SJSA1 (cell line): ENCODE measurements at regions not wholly inside any gene's neighbourhood (a gene's known extent, or its start where the extent isn't known, plus 50 kb on each side); places are given as distances from the start of the nearest gene placed in this dataset.

Source experiments
- DNase-seq, 2 experiments: peaks; one replicate each; pipeline ENCODE4 v3.0.0-alpha.2; 2015 to 2020; ENCODE audit warnings: low spot score in 2 of 2, low read depth in 1 of 2
- H3K27ac ChIP-seq: fragments of 250-450 bp; sonication (Bioruptor Pico); 2 replicates; pipeline ENCODE4 v1.5.1; 2020; ENCODE audit warnings: mild to moderate bottlenecking, moderate library complexity
- H3K27me3 ChIP-seq: fragments of 250-450 bp; sonication (Bioruptor Pico); replicated peaks from 2 replicates; pipeline ENCODE4 v1.5.1; 2020; ENCODE audit warnings: mild to moderate bottlenecking, moderate library complexity
- H3K36me3 ChIP-seq: fragments of 250-450 bp; sonication (Bioruptor Pico); 2 replicates; pipeline ENCODE4 v1.5.1; 2020; ENCODE audit warnings: mild to moderate bottlenecking
- H3K4me1 ChIP-seq: fragments of 250-450 bp; sonication (Bioruptor Pico); replicated peaks from 2 replicates; pipeline ENCODE4 v1.6.1; 2021; ENCODE audit warnings: mild to moderate bottlenecking
- H3K4me3 ChIP-seq: fragments of 250-450 bp; sonication (Bioruptor Pico); 2 replicates; pipeline ENCODE4 v1.5.1; 2020; ENCODE audit warnings: mild to moderate bottlenecking
- H3K9me3 ChIP-seq: fragments of 250-450 bp; sonication (Bioruptor Pico); replicated peaks from 2 replicates; pipeline ENCODE4 v1.5.1; 2020; ENCODE audit warnings: mild to moderate bottlenecking

DNA sequence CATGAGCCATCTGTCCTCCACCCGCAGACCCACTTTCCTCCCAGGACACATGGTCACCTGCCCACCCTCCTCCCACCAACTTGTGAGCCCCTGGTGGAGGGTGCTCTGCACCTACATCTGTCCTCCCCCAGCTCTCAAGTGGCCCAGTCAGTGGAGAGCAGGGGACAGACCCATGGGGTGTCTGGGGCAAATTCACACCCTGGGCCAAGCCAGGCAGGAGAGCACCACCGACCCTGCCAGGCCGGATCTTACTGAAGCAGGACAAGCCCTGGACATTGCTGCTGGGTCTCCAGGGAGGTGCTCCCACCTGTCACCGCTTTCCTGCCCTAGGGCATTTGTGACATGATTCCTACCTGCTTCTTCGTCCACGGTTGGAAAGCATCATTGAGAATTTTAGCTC is 221.6 kb downstream of the TUBA3C start:
- Histone ChIP-seq H3K36me3 (no peaks in the 10 kb centered on the region), H3K4me1 (no peaks in the 10 kb centered on the region), H3K27ac (no peak overlapping the region), H3K4me3 (no peak overlapping the region), H3K9me3 (no peaks in the 10 kb centered on the region; the same call in 1 of the 2 replicates), H3K27me3 (no peaks in the 10 kb centered on the region)
- no peak for DNase-seq

DNA sequence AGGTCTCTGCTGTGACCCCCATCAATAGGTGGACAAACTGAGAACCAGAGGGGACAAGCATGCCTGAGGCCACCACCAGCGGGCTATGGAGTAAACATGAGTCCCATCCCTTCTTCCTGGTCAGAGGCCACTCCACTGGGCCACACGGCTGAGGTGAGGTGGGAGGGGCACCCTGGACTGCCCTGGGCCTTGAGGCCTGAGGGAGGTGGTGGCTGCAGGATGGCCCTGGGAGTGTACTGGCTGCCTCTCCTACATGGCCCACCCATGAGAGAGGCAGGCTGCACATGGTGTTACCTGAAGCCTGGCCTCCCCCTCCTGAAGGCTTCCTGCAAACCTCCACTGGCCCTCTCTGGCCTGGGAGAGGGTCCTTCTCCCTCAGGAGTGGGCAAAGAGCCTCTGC is 222.4 kb downstream of the TUBA3C start:
- H3K27me3 ChIP-seq, result no peaks in the 10 kb centered on the region
- DNase-seq, result no peak
- H3K36me3 ChIP-seq, result no peaks in the 10 kb centered on the region
- no peaks in the 10 kb centered on the region; the same call in 1 of the 2 replicates for H3K9me3 ChIP-seq
- no peaks in the 10 kb centered on the region for H3K4me1 ChIP-seq
- H3K27ac ChIP-seq, result no peak overlapping the region
- H3K4me3 ChIP-seq, result no peak overlapping the region

DNA sequence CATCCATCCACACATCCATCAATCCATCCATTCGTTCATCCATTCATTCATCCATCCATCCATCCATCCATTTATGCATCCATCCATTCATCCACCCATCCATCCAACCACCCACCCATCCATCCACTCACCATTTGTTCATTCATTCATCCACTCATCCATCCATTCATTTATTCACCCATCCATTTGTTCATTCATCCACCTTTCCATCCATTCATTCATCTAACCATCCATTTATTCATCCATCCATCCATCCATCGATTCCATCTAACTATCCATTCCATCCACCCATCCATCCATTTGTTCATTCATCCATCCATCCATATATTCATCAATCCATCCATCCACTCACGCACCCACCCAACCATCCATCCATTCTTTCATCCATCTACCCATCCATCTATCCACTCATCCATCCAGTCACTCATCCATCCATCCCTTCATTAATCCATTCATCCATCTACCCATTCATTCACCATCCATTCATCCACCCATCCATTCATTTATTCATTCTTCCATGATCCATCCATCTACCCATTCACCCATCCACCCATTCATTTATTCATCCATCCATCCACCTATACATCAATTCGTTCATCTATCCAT is 225.0 kb downstream of the TUBA3C start:
- Histone ChIP-seq H3K36me3 (no peaks in the 10 kb centered on the region), H3K4me3 (no peak overlapping the region), H3K27me3 (no peaks in the 10 kb centered on the region), H3K27ac (no peak overlapping the region), H3K4me1 (no peaks in the 10 kb centered on the region), H3K9me3 (no peaks in the 10 kb centered on the region; the same call in 1 of the 2 replicates)
- DNase-seq, result no peak

DNA sequence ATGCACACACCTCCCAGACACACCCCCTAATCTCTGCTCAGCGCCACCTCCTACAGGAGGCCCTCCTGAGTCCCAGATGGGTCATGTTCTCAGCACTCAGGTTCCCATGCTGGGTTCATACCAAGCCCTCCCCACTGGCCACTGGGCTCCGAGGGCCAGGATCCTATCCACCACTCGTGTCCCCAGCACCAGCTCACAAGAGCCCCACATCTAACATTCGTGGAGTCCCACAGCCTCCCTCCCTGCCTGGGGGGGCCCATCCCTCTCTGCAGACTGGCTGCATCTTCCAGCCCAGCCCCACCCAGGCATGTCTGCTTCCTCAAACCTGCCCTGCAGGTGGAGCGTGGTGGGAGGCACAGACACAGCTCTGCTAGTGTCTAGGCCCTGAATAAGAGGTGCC is 227.4 kb downstream of the TUBA3C start:
- Histone ChIP-seq H3K9me3 (no peaks in the 10 kb centered on the region; the same call in 1 of the 2 replicates), H3K27me3 (no peaks in the 10 kb centered on the region), H3K4me1 (no peaks in the 10 kb centered on the region), H3K36me3 (no peaks in the 10 kb centered on the region), H3K4me3 (no peak overlapping the region), H3K27ac (no peak overlapping the region)
- DNase-seq, result no peak

DNA sequence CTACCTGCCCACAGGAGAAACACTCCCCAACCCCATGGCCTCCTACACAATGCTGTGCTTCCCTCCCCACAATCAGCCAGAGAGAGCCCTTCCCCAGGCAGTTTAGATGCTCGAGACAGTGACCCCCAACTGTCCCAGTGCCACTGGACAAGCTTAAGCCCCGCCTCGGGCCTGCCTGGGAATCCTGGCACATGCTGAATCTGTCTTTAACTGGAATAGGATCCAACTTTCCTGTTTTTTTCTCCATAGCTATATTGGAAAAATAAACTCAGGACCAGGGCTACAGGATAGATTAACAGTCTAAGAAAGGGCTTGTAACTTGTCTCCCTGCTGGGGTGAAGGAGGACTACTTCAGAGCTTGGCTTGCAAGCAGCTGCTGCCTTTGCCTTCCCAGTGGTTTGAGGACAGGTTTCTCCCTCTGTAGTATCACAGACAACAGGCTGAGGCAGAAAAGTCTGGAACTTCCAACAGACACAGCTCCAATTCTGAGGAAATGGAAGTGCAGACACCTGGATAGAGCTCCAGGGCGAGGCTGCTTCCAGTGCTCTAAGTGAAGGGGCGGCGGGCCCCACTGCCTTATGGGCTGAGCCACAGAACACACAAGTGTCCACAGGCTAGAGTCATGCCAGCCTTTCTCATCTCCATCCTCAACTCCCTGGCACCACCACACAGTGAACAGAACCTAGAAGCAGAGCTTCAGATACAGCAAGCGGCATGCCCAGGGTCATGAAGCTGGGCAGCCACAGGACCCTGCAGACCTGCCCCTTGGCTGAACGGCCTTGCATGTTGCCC is 228.3 kb downstream of the TUBA3C start:
- Histone ChIP-seq H3K4me1 (no peaks in the 10 kb centered on the region), H3K9me3 (no peaks in the 10 kb centered on the region; the same call in 1 of the 2 replicates), H3K36me3 (no peaks in the 10 kb centered on the region), H3K27me3 (no peaks in the 10 kb centered on the region), H3K4me3 (no peak overlapping the region), H3K27ac (no peak overlapping the region)
- DNase-seq, result no peak

DNA sequence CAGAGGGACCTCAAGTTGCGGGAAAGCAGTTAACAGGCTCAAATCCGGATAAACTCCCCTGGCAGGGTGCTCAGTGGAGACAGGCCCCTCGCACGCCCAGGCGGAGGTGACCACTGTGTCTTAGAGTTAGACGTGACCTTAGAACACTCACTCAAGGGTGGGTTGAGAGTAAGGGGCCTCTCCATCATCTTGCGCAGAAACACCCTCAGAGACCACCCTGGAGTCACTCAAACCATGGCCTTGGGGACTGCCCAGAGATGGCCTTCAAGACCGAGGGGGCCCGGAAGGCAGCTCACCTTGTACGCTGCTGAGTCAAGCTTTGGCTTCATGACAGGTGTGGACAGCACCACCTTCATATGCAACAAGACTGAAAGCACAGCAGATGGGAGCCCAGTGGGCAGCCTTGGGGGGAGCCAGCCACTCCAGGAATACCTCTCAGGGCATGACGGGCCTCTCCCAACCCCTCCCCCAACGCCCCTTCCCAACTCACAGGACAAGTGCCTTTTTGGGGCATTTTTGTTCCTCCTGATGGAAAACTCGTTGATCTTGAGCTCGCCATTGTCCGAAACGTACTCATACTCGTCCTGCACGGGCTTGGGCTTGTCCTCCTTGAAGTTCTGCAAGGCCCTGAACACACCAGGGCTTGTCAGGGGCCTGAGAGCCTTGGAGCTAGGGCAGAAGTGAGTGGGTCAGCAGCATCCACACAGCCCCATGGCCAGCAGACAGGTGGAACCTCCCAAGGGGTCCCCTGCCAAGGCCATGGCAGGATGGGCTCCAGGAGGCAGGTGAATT is 229.2 kb downstream of the TUBA3C start:
- Histone ChIP-seq H3K36me3 (no peaks in the 10 kb centered on the region), H3K27me3 (no peaks in the 10 kb centered on the region), H3K27ac (no peak overlapping the region), H3K4me3 (no peak overlapping the region), H3K4me1 (no peaks in the 10 kb centered on the region), H3K9me3 (no peaks in the 10 kb centered on the region)
- DNase-seq, result no peak

DNA sequence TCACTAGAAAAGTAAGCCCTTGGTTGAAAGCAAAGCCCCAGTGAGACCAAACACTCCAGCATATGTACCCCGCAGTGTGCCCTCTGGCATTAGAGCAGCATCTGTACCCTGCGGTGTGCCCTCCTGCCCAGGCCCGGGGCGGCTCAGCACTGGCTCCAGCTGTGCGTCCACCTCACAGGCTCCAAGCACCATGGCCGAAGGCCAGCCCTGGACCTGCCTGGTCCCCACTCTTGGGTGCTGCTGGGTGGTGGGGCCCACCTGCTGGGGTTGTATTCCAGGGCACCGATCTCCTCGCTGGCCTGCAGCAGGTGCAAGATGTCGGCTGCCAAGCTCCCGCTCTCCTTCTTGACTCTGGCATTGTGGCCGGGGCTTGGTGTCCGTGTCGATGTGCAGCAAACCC is 230.2 kb downstream of the TUBA3C start:
- no peaks in the 10 kb centered on the region for H3K27me3 ChIP-seq
- no peaks in the 10 kb centered on the region for H3K9me3 ChIP-seq
- no peaks in the 10 kb centered on the region for H3K4me1 ChIP-seq
- DNase-seq, result no peak
- H3K27ac ChIP-seq, result no peak overlapping the region
- H3K36me3 ChIP-seq, result no peaks in the 10 kb centered on the region
- H3K4me3 ChIP-seq, result no peak overlapping the region

DNA sequence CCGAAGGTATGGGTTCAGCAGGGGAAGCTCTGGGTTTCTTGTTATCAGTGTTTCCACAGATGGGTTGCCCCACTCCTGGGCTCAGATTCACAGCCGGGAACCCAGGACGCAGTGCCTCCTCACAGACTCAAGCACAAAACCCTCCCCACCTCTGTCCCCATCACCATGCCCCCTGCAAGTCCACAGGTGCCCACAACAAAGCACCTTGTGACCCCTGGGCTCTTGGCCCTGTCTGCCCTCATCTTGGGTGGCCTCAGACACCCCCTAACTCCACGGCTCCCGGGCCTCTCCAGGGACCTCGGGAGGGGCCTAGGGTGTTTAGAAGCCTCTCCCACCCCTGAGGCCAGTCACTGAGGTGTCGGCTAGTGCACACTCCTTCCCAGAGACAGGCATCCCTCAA is 231.7 kb downstream of the TUBA3C start:
- H3K9me3 ChIP-seq, result no peaks in the 10 kb centered on the region

DNA sequence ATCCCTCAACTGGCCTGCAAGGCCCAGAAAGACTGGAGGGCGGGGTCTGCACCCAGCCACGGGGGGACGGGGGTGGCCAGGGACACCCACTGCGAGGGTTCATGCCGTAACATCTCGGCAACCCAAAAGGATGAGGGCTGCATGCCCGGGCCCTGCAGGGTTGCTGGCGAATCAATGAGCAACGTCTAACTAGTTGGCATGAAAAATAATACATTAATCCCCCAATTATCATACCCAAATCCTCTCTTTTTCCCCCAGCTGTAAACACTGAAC is 232.2 kb downstream of the TUBA3C start:
- H3K27me3 ChIP-seq, result no peaks in the 10 kb centered on the region
- H3K9me3 ChIP-seq, result no peaks in the 10 kb centered on the region
- H3K4me1 ChIP-seq, result no peaks in the 10 kb centered on the region
- no peak for DNase-seq
- H3K36me3 ChIP-seq, result no peaks in the 10 kb centered on the region
- H3K27ac ChIP-seq, result no peak overlapping the region
- H3K4me3 ChIP-seq, result no peak overlapping the region

More for the DNA sequence above, 231.7 kb downstream of the TUBA3C start:
- no peaks in the 10 kb centered on the region for H3K4me1 ChIP-seq
- no peak overlapping the region for H3K27ac ChIP-seq
- no peaks in the 10 kb centered on the region for H3K36me3 ChIP-seq
- no peaks in the 10 kb centered on the region for H3K27me3 ChIP-seq
- no peak for DNase-seq
- H3K4me3 ChIP-seq, result no peak overlapping the region

DNA sequence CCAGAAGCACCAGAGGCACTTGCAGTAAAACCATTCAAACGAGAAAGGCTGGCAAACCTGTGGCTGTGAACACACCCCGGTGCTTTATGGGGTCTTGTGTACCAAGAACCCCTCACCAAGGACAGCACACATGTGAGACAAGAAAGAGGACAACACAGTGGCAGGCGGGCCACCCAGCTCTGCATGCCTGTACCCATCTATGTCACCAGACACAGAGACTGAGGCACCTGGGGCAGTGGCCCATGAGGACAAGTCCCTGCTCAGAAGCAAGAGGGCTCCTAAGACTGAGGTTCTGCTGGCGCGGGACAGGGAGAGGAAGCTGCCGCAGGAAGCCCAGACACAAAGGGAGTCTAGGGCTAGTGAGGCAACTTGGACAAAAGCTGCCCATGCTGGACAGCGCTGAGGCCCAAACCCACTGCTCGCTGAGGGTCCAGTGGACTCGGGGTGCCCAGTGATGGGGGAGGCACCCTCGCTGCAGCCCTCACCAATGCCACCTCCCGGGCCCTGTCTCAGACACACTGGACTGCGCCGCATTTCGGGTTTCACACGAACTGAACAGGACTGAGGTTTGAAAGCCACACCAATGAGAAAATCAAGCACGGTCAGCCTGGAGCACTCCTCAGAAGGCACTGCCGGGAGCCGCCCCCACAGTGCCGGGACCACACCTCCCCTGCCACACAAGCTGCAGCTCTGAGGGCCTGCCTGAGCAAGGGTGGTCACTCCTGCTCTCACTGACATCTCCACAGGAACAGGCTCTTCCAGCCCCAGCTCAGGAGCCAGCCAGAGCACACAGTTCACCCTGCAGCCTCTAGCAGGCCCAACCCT is 232.7 kb downstream of the TUBA3C start:
- H3K4me1 ChIP-seq, result no peaks in the 10 kb centered on the region
- H3K27ac ChIP-seq, result no peak overlapping the region
- no peak overlapping the region for H3K4me3 ChIP-seq
- DNase-seq, result no peak
- no peaks in the 10 kb centered on the region for H3K27me3 ChIP-seq
- no peaks in the 10 kb centered on the region for H3K9me3 ChIP-seq
- H3K36me3 ChIP-seq, result no peaks in the 10 kb centered on the region

DNA sequence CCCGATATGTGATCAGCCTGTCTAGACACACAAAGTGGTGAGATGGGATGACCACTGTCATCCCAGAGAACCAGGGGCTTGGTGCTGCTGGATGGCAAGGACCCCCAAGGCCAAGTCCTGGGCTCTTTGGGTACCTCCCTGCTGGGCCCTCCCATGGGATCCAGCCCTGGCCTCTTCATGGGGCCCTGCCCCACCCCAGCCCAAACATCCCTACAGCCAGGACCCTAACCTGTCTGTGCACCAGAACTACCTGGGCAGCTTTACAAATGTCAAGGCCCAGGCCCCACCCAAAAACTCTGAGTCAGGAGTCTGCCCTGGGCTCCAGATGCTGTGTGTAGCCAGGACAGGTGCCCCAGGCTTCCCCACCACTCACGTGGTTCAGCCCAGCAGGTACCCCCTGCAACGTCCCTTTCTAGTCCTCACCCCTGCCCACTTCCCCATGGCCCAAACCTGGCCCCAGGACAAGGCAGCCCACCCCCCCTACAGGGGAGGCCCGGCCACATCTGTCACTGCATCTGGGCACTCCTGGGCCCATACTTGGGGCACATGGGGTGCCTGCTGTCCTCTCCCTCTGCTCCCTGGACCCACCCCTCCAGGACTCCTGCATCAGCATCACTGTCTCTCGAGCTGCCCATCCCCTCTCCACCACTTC is 233.5 kb downstream of the TUBA3C start:
- H3K4me1 ChIP-seq, result no peaks in the 10 kb centered on the region
- H3K36me3 ChIP-seq, result no peaks in the 10 kb centered on the region
- H3K27ac ChIP-seq, result no peak overlapping the region
- no peak for DNase-seq
- H3K9me3 ChIP-seq, result no peaks in the 10 kb centered on the region
- H3K27me3 ChIP-seq, result no peaks in the 10 kb centered on the region
- H3K4me3 ChIP-seq, result no peak overlapping the region

DNA sequence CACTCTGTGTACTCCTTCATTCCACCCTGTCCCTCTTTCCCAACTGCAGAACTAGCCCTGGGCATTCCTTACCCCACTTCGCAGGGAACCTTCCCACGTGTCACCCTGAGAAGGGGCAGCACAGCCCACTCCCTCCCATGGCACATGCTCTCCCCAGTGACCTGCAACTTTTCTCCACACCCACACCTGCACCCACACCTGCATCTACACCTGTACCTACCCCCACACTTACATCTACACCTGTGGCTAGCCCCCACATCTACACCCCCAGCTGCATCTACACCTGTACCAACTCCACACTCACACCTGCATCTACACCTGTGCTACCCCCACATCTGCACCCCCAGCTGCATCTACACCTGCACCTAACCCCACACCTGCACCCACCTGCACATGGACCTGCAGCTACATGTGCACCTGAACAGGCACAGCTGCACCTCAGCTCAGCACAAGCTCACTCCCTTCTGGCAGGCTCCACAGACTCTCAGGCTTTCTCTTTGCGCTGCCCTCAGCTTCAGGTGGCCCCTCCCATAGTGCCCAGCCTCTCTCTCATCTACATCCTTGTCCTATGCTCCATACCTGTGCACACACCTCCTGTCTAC is 234.1 kb downstream of the TUBA3C start:
- Histone ChIP-seq H3K36me3 (no peaks in the 10 kb centered on the region), H3K4me1 (no peaks in the 10 kb centered on the region), H3K27ac (no peak overlapping the region), H3K27me3 (no peaks in the 10 kb centered on the region), H3K4me3 (no peak overlapping the region), H3K9me3 (no peaks in the 10 kb centered on the region)
- DNase-seq, result no peak

DNA sequence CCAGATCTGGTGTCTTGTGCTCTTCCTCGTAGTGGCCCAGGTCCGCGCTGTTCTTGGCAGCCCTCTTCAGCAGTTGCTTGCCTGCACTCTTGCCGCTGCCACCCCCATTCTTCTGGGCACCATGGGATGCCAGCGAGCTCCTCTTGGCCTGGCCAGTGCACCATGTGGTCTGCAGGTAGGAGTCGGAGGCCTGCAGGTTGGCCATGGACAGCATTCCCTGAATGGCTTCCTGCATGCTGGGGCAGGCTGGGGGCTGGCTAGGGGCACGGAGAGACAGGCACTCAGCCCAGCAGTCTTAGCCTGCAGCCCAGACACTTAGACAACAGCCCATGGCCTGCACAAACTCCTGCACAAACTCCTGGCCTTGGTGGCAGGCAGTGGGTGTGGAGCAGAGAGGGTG is 234.9 kb downstream of the TUBA3C start:
- Histone ChIP-seq H3K4me3 (no peak overlapping the region), H3K36me3 (no peaks in the 10 kb centered on the region), H3K27me3 (no peaks in the 10 kb centered on the region), H3K9me3 (no peaks in the 10 kb centered on the region), H3K27ac (no peak overlapping the region), H3K4me1 (no peaks in the 10 kb centered on the region)
- DNase-seq, result peak in 1 of 2 experiments; percentile 28
